ENCODE measurements at regions not wholly inside any gene's neighbourhood (a gene's known extent, or its start where the extent isn't known, plus 50 kb on each side); places are given as distances from the start of the nearest gene placed in this dataset.

GRCh38 chr6:71510856-71511255 is 222.2 kb downstream of the OGFRL1 start:
- H3K27me3 Mint-ChIP-seq, result no peaks in the 10 kb centered on the region
- H3K4me3 Mint-ChIP-seq, result no peak overlapping the region
- H3K4me1 Mint-ChIP-seq, result no peaks in the 10 kb centered on the region
- ATAC-seq (no peak), DNase-seq (no peak)
- CTCF ChIA-PET, result no interaction called here
- H3K36me3 Mint-ChIP-seq, result no peaks in the 10 kb centered on the region
- H3K27ac Mint-ChIP-seq, result no peak overlapping the region
- H3K9me3 Mint-ChIP-seq (ENCODE audit: low read depth), result no peaks in the 10 kb centered on the region

- H3K9me3 Mint-ChIP-seq (ENCODE audit: low read depth), result no peaks in the 10 kb centered on the region
- H3K36me3 Mint-ChIP-seq, result no peaks in the 10 kb centered on the region
- no peak for ATAC-seq
- no peak overlapping the region for H3K27ac Mint-ChIP-seq
- CTCF ChIA-PET, result no interaction called here
- H3K4me1 Mint-ChIP-seq, result no peaks in the 10 kb centered on the region
- no peak for DNase-seq
- no peaks in the 10 kb centered on the region for H3K27me3 Mint-ChIP-seq
- no peak overlapping the region for H3K4me3 Mint-ChIP-seq
These were observed 223.6 kb downstream of the OGFRL1 start for GRCh38 chr6:71512256-71512655.

- CTCF ChIA-PET, result interaction anchor here (0.6 kb wide), 1 partner anchor 123 kb away, joined by 3 read pairs; no protein-coding TSS in a partner anchor
These were observed 224.4 kb downstream of the OGFRL1 start for GRCh38 chr6:71513036-71513435.

GRCh38 chr6:71523548-71523947 is 234.9 kb downstream of the OGFRL1 start:
- CTCF ChIA-PET, result no interaction called here
- Mint-ChIP-seq H3K27me3 (peaks cover 10% of the 10 kb centered on the region), H3K4me1 (no peaks in the 10 kb centered on the region), H3K36me3 (no peaks in the 10 kb centered on the region), H3K27ac (no peak overlapping the region), H3K4me3 (no peak overlapping the region), H3K9me3 (ENCODE audit: low read depth) (no peaks in the 10 kb centered on the region)
- DNase-seq (no peak), ATAC-seq (no peak)

More at GRCh38 chr6:71513036-71513435, 224.4 kb downstream of the OGFRL1 start:
- DNase-seq, result no peak
- Mint-ChIP-seq H3K27ac (no peak overlapping the region), H3K36me3 (no peaks in the 10 kb centered on the region), H3K4me1 (no peaks in the 10 kb centered on the region), H3K9me3 (ENCODE audit: low read depth) (no peaks in the 10 kb centered on the region), H3K27me3 (no peaks in the 10 kb centered on the region), H3K4me3 (no peak overlapping the region)
- no peak for ATAC-seq

GRCh38 chr6:71524201-71524600 is 235.6 kb downstream of the OGFRL1 start:
- Mint-ChIP-seq H3K4me3 (no peak overlapping the region), H3K36me3 (no peaks in the 10 kb centered on the region), H3K27me3 (peaks cover 10% of the 10 kb centered on the region), H3K9me3 (ENCODE audit: low read depth) (no peaks in the 10 kb centered on the region), H3K27ac (no peak overlapping the region), H3K4me1 (no peaks in the 10 kb centered on the region)
- CTCF ChIA-PET, result no interaction called here
- ATAC-seq (no peak), DNase-seq (no peak)

- Mint-ChIP-seq H3K27me3 (no peaks in the 10 kb centered on the region), H3K4me3 (no peak overlapping the region), H3K36me3 (no peaks in the 10 kb centered on the region), H3K9me3 (ENCODE audit: low read depth) (no peaks in the 10 kb centered on the region), H3K27ac (no peak overlapping the region), H3K4me1 (no peaks in the 10 kb centered on the region)
- ATAC-seq (no peak), DNase-seq (no peak)
- CTCF ChIA-PET, result interaction anchor here (1.0 kb wide), 1 partner anchor 11 kb away, joined by 3 read pairs; no protein-coding TSS in a partner anchor
These were observed 239.3 kb downstream of the OGFRL1 start for GRCh38 chr6:71527886-71528285.

- no peaks in the 10 kb centered on the region for H3K27me3 Mint-ChIP-seq
- H3K27ac Mint-ChIP-seq, result no peak overlapping the region
- ATAC-seq, result no peak
- H3K4me3 Mint-ChIP-seq, result no peak overlapping the region
- H3K36me3 Mint-ChIP-seq, result no peaks in the 10 kb centered on the region
- no peak for DNase-seq
- H3K4me1 Mint-ChIP-seq, result no peaks in the 10 kb centered on the region
- CTCF ChIA-PET, result no interaction called here
- H3K9me3 Mint-ChIP-seq (ENCODE audit: low read depth), result no peaks in the 10 kb centered on the region
These were observed 240.4 kb downstream of the OGFRL1 start for GRCh38 chr6:71529026-71529425.

- DNase-seq (no peak), ATAC-seq (no peak)
- Mint-ChIP-seq H3K27ac (no peak overlapping the region), H3K4me3 (no peak overlapping the region), H3K27me3 (no peaks in the 10 kb centered on the region), H3K36me3 (no peaks in the 10 kb centered on the region), H3K9me3 (ENCODE audit: low read depth) (no peaks in the 10 kb centered on the region), H3K4me1 (no peaks in the 10 kb centered on the region)
- CTCF ChIA-PET, result no interaction called here
These were observed 241.2 kb downstream of the OGFRL1 start for GRCh38 chr6:71529769-71530168.

GRCh38 chr6:71531006-71531405 is 242.4 kb downstream of the OGFRL1 start:
- H3K4me3 Mint-ChIP-seq, result no peak overlapping the region
- DNase-seq (no peak), ATAC-seq (no peak)
- H3K27me3 Mint-ChIP-seq, result no peaks in the 10 kb centered on the region
- H3K36me3 Mint-ChIP-seq, result no peaks in the 10 kb centered on the region
- CTCF ChIA-PET, result no interaction called here
- no peak overlapping the region for H3K27ac Mint-ChIP-seq
- H3K4me1 Mint-ChIP-seq, result no peaks in the 10 kb centered on the region
- H3K9me3 Mint-ChIP-seq (ENCODE audit: low read depth), result no peaks in the 10 kb centered on the region

- H3K4me3 Mint-ChIP-seq, result no peak overlapping the region
- DNase-seq (no peak), ATAC-seq (no peak)
- no peak overlapping the region for H3K27ac Mint-ChIP-seq
- H3K27me3 Mint-ChIP-seq, result no peaks in the 10 kb centered on the region
- H3K36me3 Mint-ChIP-seq, result no peaks in the 10 kb centered on the region
- CTCF ChIA-PET, result no interaction called here
- H3K4me1 Mint-ChIP-seq, result no peaks in the 10 kb centered on the region
- H3K9me3 Mint-ChIP-seq (ENCODE audit: low read depth), result no peaks in the 10 kb centered on the region
These were observed 243.2 kb downstream of the OGFRL1 start for GRCh38 chr6:71531841-71532240.

- CTCF ChIA-PET, result no interaction called here
- Mint-ChIP-seq H3K9me3 (ENCODE audit: low read depth) (no peaks in the 10 kb centered on the region), H3K27me3 (no peaks in the 10 kb centered on the region), H3K36me3 (no peaks in the 10 kb centered on the region), H3K27ac (no peak overlapping the region), H3K4me1 (no peaks in the 10 kb centered on the region), H3K4me3 (no peak overlapping the region)
- DNase-seq, result no peak
- no peak for ATAC-seq
These were observed 245.3 kb downstream of the OGFRL1 start for GRCh38 chr6:71533939-71534379.

GRCh38 chr6:71534921-71535320 is 246.3 kb downstream of the OGFRL1 start:
- CTCF ChIA-PET, result no interaction called here
- no peaks in the 10 kb centered on the region for H3K9me3 Mint-ChIP-seq (ENCODE audit: low read depth)
- H3K27ac Mint-ChIP-seq, result no peak overlapping the region

GRCh38 chr6:71537717-71538116 is 249.1 kb downstream of the OGFRL1 start:
- Mint-ChIP-seq H3K4me1 (no peaks in the 10 kb centered on the region), H3K27ac (no peak overlapping the region), H3K9me3 (ENCODE audit: low read depth) (no peaks in the 10 kb centered on the region), H3K4me3 (no peak overlapping the region), H3K27me3 (no peaks in the 10 kb centered on the region), H3K36me3 (no peaks in the 10 kb centered on the region)
- ATAC-seq (no peak), DNase-seq (no peak)
- CTCF ChIA-PET, result interaction anchor here (1.4 to 1.6 kb wide), 2 partner anchors 10 to 13 kb away, joined by 3 to 4 read pairs; no protein-coding TSS in a partner anchor

More at GRCh38 chr6:71534921-71535320, 246.3 kb downstream of the OGFRL1 start:
- DNase-seq (no peak), ATAC-seq (no peak)
- no peaks in the 10 kb centered on the region for H3K36me3 Mint-ChIP-seq
- no peaks in the 10 kb centered on the region for H3K4me1 Mint-ChIP-seq
- H3K27me3 Mint-ChIP-seq, result no peaks in the 10 kb centered on the region
- H3K4me3 Mint-ChIP-seq, result no peak overlapping the region

GRCh38 chr6:71544028-71544427 is 255.4 kb downstream of the OGFRL1 start:
- ATAC-seq (no peak), DNase-seq (no peak)
- no peak overlapping the region for H3K4me3 Mint-ChIP-seq
- no peaks in the 10 kb centered on the region for H3K4me1 Mint-ChIP-seq
- no peak overlapping the region for H3K27ac Mint-ChIP-seq
- CTCF ChIA-PET, result no interaction called here
- H3K27me3 Mint-ChIP-seq, result no peaks in the 10 kb centered on the region
- no peaks in the 10 kb centered on the region for H3K36me3 Mint-ChIP-seq
- H3K9me3 Mint-ChIP-seq (ENCODE audit: low read depth), result peaks cover 3% of the 10 kb centered on the region

- no peak for ATAC-seq
These were observed 256.3 kb downstream of the OGFRL1 start for GRCh38 chr6:71544906-71545305.

More at GRCh38 chr6:71544906-71545305, 256.3 kb downstream of the OGFRL1 start:
- H3K4me3 Mint-ChIP-seq, result no peak overlapping the region
- H3K4me1 Mint-ChIP-seq, result no peaks in the 10 kb centered on the region
- H3K9me3 Mint-ChIP-seq (ENCODE audit: low read depth), result peaks cover 3% of the 10 kb centered on the region
- no peaks in the 10 kb centered on the region for H3K36me3 Mint-ChIP-seq
- no peaks in the 10 kb centered on the region for H3K27me3 Mint-ChIP-seq
- no peak for DNase-seq
- H3K27ac Mint-ChIP-seq, result no peak overlapping the region
- CTCF ChIA-PET, result no interaction called here

Measured in activated CD8-positive, alpha-beta memory T cell treated with anti-CD3 and anti-CD28 coated beads, Interleukin-2, amount 10 ng/mL, durations not matched to agents 7 days and 5 days (primary cell).